Left ventricle myocardium superior (tissue), 1 donor: ENCODE measurements at regions not wholly inside any gene's neighbourhood (a gene's known extent, or its start where the extent isn't known, plus 50 kb on each side); places are given as distances from the start of the nearest gene placed in this dataset.

Source experiments
- ATAC-seq: fragments of 200-7000 bp; cut with Tn5 transposase; one replicate; pipeline ENCODE4 v1.9.1; 2020; ENCODE audit warnings: mild to moderate bottlenecking, moderate library complexity
- DNase-seq: peaks from one replicate; pipeline ENCODE4 v3.0.0-alpha.2; 2020
- intact Hi-C: fragments of 100-400 bp; cut with micrococcal nuclease; formaldehyde crosslinking; loops from one replicate; pipeline ENCODE4 v1.11.0; 2022
- donor health status: DM: no; HTN: yes; CAD: no; lungs with severe emphysema.

DNA sequence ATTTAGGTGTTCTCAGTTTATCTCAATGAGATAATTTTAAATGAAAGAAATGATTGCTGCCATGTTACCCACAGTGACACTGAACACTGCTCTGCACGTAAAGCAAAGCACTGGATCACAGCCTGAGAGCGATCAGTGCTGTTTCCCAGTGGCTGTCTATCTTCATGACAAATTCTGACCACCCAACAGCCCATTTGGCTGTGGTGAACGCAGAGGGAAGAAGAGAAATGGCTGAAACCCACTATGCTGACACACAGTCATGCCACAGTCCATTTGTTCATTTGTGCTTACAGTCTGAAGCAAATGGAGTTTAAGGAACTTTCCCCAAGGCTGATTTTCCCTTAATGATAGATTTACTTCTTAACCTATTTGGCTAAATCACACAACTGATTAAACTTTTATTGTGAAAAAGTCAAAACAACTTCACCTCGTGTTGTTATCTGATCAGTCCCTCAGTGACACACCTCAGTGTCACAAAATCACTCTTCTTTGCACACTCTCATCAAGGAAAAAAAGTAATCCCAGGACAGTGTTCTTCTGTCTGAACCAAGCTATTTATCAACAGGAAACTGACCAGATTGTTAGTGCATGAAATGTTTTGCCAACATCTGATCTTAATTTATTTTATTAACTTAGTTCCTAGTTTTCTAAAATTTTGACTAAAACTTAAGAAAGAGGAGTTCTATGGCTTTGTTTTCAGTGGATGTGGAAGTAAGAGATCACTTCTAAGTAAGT is 225.1 kb downstream of the TBX18 start:
- DNase-seq (no peak), ATAC-seq (no peak)
- intact Hi-C loops = no loop called here

DNA sequence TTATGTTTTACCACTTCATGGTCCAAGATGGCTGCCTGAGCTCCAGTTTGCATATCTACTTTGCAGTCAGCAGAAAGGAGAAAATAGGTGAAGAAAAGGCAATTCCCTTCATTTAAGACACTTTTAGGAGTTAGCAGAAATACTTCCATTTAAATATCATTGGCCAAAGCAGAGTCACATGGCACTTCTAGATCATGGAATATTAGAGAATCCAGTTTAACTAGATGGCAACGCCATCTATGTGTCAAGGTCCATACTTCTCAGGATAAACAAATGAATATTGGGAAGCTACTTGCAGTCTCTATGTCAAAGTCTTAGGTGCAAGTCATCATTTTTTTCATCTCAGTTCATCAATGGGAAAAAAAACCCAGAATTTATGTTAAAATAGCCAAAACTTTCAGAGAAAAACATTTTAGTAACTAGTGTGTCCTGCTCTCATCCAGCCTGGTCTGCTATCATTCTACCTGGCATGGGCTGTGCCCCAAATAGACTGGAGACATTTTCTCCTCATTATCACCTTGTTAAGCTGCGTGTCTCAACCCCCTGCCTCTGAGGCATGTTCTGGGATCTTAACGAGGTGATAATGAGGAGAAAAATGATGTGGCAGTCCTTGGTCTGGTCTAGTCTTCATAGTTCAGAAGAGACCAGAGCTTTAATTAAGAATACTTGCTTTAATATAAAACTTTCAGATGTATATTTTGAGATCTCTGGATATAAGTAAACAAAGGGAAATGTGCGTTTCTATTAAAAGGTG is 227.3 kb downstream of the TBX18 start:
- DNase-seq (no peak), ATAC-seq (no peak)
- intact Hi-C loops = no loop called here

GRCh38 chr6:84528201-84528600 is 236.2 kb downstream of the TBX18 start:
- no peak for ATAC-seq
- DNase-seq = no peak
- intact Hi-C loops = no loop called here

GRCh38 chr6:84526631-84527030 is 237.8 kb downstream of the TBX18 start:
- DNase-seq = no peak
- ATAC-seq = no peak
- intact Hi-C loops = no loop called here

GRCh38 chr6:84525907-84526306 is 238.5 kb downstream of the TBX18 start:
- DNase-seq (no peak), ATAC-seq (peak; percentile 75)
- intact Hi-C loops = no loop called here

GRCh38 chr6:84524636-84525035 is 239.8 kb downstream of the TBX18 start:
- intact Hi-C loops = no loop called here
- ATAC-seq (no peak), DNase-seq (no peak)

- intact Hi-C loops = no loop called here
- no peak for DNase-seq
- ATAC-seq = peak; percentile 81
Measured at GRCh38 chr6:84522135-84522549, 242.3 kb downstream of the TBX18 start.

DNA sequence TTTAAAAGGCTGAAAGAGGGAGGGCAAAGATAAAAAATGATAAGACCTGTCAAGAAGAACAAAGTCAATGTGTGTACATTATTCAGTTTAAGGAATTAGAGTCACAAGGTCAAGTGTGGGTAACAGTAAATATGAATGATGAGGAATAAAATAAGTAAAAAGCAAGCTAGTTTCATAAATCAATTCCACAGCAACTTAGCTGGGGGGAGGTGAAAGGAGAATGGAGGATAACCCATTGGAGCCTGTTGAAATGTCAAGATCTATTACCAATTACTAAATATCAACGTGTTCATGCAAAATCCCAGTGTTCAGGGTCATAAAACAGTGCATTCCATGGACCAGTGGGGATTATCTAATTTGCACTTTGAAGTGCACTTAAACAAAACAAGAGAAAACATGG is 242.9 kb downstream of the TBX18 start:
- intact Hi-C loops = no loop called here
- DNase-seq = no peak
- no peak for ATAC-seq

DNA sequence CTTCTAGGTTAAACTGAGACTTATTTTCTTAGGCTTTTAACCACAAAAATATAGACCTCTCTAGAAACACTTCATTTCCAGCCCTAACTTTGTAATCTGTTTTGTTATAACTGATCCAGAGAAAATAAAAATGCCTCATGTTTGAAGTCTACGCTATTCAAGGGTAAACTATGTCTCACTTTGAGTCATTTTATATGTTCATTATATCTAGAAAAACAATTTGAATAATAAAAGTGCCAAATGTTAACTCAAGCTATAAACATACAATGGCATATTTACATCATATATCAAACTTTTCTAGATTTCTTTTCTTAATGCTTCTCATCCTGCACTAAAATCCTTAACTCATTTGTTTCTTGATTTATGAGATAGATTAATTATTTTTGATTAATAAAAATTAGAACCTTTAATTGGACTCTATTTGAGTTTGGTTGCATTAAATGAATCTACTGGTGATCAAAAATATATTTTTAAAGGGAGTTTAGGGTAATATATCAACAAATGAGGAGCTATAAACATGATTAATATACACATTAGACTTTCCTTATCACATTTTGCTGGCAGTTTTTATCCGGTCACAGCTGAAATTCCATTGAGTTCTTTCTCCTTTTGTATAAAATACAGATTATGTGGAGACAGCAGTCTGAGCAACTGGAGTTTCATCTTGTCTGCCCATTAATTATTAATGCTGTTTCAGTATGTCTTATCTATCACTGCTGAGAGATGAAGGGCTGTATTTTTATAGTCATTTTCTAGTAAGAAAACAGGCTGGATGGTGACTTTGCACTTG is 246.5 kb downstream of the TBX18 start:
- DNase-seq (no peak), ATAC-seq (no peak)
- intact Hi-C loops = no loop called here

DNA sequence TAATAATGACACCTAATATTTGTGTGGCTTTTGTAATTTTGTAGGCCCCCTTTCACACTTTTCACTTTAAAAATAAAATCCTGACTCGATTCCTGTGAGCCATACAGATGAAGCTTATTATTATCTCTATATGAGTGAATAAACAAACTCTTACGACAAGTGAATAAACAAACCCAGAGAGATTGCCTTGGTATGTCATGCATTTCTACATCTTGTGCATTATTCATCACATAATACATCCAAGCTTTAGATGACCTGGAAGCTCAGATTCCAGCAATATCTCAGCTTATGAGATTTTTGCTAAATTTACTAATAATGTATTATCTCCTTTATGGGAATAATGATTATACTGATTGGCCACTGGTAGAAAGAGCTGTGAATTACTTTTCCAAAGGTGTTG is 248.2 kb downstream of the TBX18 start:
- ATAC-seq = no peak
- intact Hi-C loops = no loop called here
- no peak for DNase-seq

DNA sequence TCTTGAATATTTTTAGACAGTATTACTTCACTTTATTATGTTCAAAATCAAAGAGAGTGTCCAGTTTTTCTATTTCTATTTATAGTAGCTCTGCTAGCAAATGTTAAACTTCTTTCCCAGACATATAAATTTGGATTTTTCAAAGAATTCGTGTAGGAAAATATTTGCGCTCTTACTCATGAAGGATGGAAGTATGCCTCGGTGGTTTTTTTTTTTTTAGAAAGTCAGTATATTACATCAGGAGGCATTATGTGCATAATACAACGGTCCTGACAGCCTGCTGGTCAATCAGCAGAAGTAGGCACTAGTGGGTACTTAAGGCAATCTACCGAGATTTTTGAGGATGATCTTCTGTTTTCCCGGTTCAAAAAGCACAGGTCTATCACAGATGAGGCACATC is 249.3 kb downstream of the TBX18 start:
- DNase-seq (no peak), ATAC-seq (no peak)
- intact Hi-C loops = no loop called here

- ATAC-seq (no peak), DNase-seq (no peak)
- intact Hi-C loops = no loop called here
Measured at GRCh38 chr6:84514089-84514971, 250.1 kb downstream of the TBX18 start.

GRCh38 chr6:84512391-84512790 is 252.0 kb downstream of the TBX18 start:
- ATAC-seq (no peak), DNase-seq (no peak)
- intact Hi-C loops = no loop called here

DNA sequence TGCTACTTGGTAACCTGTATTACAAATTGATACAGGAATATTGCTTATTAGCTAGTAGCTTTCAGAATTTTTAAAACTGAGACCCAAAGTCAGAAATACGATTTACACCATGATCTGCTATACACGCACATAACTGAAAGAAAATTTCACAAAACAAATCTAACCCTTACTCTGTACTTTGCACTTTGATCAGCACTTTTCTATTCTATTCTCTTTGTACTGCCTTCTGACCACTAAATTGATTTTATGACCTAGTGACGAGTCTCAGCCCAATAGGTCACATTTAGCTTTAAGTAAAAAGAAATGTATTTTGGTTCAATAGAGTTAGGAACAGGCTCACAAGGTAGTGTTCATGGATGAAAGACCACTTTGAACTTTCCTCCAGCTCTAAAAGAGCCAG is 252.5 kb downstream of the TBX18 start:
- DNase-seq = no peak
- intact Hi-C loops = no loop called here
- no peak for ATAC-seq

- ATAC-seq (no peak), DNase-seq (no peak)
- intact Hi-C loops = no loop called here
Measured at GRCh38 chr6:84508981-84509380, 255.4 kb downstream of the TBX18 start.

DNA sequence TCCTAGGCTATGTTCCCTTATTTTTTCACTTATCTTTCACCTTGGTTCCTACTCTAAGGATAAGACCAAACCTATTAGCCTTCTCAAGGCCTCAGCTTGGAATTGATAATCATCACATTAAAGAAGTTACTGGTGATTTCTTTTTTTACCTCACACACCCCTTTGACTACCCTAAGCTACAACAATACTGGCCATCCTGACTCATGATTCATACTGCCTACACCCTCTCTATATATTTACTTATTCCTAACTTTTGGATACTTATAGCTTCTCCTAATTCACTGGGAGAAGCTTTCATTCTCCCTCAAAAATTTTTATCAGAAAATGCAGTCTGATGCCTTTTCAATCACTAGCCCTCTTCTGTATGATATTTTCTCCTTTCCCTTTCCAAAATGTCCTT is 256.1 kb downstream of the TBX18 start:
- no peak for ATAC-seq
- intact Hi-C loops = no loop called here
- no peak for DNase-seq

DNA sequence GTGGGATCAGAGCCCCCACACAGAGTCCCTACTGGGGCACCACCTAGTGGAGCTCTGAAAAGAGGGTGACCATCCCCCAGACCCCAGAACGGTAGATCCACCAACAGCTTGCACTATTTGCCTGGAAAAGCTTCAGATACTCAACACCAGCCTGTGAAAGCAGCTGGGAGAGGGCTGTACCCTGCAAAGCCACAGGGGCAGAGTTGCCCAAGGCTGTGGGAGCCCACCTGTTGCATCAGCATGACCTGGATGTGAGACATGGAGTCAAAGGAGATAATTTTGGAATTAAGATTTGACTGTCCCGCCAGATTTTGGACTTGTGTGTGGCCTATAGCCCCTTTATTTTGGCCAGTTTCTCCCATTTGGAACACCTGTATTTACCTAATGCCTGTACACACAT is 260.4 kb downstream of the TBX18 start:
- intact Hi-C loops = no loop called here
- no peak for ATAC-seq
- no peak for DNase-seq

DNA sequence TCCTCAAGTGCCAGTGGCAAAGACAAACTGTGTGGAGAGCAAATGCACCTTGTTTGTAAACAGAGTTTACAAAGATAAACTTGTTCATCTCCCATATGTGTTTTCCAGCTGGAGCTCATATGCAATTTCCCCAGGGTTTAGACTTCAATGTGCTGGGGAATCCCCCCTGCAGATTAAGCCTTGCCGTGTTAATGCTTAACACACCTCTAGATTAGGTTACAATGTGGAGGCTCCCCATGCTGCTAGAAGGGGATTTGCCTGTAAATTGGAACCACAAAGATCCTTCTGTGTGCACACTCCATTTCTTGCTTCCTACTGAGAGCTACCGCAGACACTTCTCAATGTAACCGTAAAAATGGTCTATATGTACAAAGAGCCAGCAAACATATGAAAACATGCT is 263.1 kb downstream of the TBX18 start:
- intact Hi-C loops = no loop called here
- no peak for ATAC-seq
- DNase-seq = no peak

DNA sequence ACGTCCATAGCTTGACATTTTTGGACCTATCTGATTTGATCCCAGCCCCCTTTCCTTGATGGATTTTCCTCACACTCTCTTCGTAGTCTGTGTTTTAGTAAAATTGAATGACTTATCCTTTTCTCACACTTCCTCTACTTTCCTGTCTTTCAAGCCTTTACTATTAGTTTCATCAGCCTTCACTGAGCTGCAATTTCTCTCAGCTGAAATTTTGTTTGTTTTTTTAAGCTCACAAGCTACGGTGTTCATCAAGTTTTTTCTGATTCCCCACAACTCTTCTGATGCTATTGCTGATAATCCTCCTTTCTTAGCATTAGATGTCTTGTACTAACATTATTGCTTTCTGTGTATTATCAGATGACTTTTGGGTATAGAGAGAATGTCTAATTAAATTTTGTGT is 263.7 kb downstream of the TBX18 start:
- intact Hi-C loops = no loop called here
- DNase-seq = no peak
- ATAC-seq = no peak
